Stromal cell of bone marrow (primary cell): ENCODE measurements at regions not wholly inside any gene's neighbourhood (a gene's known extent, or its start where the extent isn't known, plus 50 kb on each side); places are given as distances from the start of the nearest gene placed in this dataset.

Source experiments
- DNase-seq: peaks from one replicate; pipeline ENCODE4 v3.0.0-alpha.2; 2012; ENCODE audit warnings: low read depth

DNA sequence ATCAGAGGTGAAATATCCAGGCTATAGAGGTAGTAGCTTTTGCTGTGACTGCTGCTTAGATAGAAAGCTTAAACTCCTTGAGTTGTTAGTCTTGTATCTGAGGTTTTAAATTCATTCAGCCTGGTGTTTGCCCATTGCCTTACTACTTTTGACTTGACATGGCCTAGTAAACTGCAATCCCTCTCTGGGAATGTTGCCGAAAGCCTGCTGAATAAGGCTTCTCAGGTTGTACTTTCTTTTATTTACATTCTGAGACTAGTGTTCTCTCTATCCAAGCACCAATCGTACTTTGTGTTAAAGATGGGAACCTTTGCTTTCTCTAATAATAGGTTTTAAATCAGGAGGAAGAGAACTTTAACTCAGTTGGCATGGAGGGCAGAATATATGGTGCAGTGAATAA lies 357.6 kb upstream of the CWC22 start:
- DNase-seq, result no peak

DNA sequence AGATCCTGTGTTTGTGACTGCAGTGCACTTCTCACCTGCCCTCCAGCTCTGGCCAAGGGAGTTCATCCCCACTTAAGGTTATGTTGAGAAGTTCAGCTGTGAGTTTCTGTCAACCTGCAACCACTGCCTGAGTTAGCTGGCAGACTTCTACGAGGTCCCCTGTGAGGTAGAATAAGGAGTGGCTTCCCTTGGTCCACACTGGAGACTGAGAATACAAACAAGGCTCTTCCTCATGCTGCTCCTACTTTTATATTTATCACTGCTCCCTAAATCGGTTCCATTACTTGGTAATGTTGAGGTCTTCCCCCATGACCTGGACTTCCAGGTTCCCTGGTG lies 353.2 kb upstream of the CWC22 start:
- no peak for DNase-seq

DNA sequence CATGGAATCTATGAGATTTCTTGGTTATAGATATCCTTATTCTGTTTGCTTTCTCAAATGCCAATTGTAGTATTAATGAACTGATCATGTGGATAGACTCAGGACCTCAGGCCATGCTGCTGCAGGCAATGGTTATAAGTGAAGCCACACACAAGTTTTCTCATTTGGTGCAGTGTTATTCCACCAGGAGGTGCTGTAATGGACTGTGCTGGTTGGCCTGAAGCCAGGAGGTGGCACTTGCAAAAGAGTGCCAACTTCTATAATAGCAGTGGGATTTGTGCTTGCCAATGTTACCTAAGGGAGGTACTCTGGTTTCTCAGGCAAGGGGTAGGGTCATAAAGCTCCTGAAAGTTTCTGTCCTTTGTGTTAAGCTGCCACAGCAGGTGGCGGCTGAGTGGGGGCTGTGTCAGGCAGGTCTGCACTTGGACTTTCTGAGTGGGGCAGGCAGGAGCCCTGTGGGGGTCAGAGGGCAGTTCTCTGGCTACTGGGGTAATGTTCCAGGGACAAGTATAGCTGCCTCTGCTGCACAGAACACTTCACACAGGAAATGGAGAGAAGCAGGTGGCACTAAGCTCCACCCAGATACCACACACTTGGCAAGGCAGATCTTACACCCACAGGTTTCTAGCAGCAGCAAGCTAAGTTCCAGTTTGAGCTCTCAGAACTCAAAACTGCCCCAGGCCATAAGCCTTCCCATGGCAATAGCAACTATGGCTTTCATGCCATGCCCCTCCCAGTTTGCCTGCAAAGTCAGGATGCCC lies 352.6 kb upstream of the CWC22 start:
- no peak for DNase-seq

DNA sequence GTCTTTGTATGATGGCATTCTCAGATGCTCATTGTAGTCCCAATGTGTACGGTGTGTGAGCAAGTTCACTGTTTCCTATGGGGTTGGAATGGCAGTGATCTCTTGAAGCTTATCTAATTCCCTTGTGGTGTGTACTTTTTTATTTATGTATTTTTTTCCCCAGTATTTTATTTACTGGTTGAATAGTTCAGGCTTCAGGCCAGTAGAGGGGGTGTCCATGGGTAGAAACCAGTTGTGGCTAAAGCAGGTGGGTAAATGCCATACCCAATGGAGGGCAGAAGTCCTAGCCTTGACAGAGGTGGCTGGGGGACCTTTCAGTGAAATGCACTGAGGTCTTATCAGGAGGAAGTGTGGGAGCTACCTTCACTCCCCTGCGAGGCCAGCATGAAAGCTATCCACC lies 351.4 kb upstream of the CWC22 start:
- DNase-seq, result no peak

DNA sequence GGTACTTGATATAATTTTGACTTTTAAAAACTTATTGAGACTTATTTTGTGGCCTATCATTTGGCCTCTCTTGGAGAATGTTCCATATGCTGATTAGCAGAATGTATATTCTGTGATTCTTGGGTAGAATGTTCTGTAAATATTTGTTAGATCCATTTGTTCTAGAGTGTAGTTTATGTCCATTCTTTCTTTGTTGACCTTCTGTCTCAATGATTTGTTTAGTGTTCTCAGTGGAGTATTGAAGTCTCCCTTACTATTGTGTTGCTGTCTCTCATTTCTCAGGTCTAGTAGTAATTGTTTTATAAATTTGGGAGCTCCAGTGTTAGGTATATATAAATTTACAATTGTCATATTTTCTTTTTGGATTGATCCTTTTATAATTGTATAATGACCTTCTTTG lies 349.6 kb upstream of the CWC22 start:
- no peak for DNase-seq

DNA sequence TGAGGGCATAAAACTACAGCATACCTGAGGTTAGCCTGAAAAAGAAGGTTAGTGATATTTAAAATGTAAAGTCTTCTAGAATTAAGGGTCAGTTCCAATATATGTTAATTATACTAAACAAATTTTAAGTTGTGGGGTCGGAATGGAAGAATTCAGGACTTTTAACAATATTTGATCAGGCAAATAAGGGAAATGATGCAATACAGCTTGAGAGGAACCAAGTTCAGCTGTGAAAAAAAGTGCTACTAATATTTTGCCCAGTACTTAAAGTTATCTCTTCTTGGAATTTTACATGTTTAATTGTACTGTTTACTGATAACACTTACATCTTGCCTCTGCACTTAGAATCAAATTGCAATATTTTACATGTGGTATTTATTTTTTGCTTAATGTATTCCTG lies 345.5 kb upstream of the CWC22 start:
- DNase-seq, result no peak

DNA sequence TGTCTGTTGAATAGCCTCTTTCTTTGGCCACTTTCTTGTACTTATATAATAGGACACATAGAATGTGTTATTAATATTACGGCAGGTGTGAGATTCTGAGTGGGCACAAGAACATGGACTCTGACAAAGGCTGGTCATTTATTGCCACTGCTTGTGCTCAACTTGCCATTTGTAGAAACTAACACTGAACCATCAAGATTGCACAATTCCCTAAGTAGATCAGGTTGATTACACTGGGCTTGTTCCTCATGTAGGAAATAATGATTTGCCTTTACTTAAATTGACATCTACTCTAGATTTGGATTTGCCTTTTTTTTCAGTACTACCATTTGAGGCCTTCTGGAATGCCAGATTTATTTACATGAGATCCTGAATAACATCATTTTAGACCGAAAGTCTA lies 342.7 kb upstream of the CWC22 start:
- no peak for DNase-seq

DNA sequence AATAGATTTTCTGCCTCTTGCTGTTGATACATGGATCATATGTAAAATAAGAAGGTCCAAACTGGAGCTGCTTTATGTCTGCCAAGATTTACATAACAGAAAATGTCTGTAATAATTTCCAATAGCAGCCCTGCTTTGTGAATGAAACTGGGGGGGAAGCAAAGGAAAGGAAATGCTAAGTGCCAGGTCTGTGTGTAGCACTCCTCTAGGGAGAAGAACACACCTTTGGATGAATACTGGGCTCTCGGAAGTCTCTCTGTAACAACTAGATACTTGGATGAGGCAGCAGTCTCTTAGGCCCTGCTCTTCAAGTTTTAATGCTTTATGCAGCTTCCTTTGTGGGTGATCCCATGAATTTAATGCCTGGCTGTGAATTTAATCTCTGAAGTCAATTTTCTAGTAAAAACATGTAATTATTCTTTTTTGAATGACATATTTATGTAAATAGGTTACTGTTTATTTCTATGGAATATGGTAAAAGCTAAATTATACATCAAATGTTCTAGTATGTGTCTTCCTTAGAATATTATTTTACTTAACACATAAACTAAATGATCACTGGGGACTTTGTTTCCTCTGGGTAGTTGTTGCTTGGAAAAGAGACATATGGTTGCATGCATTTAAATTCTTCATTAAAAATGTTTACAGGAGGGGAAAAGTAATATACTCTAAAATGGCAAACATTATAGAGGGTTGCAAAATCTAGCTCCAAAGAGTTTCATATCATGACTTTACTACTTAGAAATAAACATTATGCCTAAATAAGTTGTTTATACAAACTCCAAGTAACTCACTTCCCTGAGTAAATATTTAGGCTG lies 336.6 kb upstream of the CWC22 start:
- DNase-seq, result no peak

DNA sequence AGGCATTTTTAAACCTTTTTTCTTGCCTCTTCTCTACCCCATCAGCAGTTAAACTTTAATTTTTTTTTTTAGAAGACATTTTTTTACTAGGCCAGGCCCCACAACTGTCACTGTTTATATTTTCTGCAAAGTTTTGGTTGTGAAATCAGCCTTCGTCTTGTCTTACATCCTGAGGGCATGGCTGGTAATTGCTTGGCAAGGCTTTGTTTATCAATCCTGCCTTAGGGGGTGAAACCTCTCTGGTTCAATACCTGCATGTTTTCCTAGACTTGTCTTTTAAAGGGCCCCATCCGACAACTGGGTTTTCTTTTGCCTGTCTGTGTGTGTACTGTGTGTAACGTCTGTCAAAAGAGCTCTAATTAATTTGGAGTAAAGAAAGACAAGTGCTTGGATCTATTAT lies 330.0 kb upstream of the CWC22 start:
- no peak for DNase-seq

DNA sequence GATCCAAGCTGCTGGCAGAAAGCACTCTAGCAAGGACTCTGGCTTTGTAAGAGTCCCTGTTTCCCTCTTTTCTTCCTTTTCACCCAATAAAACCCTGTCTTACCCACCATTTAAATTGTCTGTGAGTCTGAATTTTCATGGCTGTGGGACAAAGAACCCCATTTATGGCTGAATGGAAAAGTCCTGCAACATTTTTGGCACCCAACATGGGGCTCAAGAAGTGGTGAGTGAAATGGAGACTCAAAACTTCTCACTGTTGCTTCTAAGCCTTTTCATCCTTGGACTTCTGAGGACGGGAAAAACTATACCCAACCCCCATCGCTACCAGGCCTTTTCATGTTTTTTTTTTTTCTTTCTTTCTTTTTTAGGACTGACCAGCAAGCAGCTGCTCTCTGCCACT lies 329.5 kb upstream of the CWC22 start:
- DNase-seq, result no peak

DNA sequence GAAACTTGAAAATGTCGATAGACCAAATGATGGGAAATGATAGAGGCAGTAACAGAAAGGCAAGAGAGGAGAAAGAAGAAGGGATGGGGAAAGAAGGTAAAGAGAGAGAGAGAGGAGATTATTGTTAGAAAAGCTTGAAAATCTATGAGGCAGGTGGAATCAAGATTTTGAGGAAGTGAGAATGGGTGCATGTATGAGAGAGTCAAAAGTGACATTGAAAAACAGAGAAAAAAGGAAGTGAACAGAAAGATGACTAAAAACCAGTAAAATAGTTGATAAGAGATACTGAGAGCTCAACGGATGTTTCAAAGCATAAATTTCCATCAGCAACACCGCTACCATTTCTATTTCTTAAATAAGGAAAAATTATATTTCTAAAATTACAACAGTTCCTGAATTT lies 327.4 kb upstream of the CWC22 start:
- DNase-seq, result no peak

DNA sequence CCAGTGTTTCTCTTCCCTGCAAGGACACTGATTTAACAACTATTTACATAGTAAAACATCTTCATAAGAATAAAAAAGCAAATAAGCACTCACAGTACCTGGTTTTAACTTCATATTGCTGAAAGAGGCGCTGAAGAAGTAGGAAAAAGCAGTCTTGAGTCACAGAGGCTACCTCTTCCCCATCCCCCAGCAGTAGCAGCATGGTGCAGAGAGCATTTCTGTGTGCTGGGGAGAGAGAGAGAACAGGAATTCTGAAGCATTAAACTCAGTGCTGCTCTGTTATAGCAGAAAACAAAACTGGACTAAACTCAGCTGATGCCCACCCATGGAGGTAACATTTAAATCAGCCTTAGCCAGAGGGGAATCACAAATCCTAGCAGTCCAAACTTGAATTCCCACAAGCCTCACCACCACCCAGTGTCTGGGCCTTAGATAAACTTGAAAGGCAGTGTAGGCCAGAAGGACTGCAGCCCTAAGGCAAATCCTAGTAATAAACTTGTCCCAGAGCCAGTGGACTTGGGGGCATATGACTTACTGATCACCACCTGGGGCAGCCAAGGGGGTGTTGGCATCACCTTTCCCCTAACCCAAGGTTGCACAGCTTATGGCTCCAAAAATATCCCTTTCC lies 321.8 kb upstream of the CWC22 start:
- DNase-seq, result no peak

DNA sequence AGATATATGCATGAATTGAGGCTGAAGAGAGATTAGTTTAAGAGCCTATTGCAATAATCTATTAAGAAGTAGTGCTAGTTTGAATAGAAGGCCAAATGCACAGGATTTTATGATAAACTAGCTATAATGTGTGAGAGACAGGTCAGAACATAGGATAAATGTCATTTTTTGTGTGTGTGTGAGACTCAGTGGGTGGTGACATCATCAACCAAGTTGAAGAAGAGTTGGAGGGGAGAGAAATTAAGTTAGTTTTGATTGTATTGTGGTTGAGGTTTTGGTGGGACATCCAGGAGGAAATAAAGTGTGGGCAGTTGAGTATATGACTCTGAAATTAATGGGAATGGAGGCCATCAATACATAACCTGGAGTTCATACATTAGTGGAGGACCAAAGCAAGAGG lies 320.1 kb upstream of the CWC22 start:
- no peak for DNase-seq

DNA sequence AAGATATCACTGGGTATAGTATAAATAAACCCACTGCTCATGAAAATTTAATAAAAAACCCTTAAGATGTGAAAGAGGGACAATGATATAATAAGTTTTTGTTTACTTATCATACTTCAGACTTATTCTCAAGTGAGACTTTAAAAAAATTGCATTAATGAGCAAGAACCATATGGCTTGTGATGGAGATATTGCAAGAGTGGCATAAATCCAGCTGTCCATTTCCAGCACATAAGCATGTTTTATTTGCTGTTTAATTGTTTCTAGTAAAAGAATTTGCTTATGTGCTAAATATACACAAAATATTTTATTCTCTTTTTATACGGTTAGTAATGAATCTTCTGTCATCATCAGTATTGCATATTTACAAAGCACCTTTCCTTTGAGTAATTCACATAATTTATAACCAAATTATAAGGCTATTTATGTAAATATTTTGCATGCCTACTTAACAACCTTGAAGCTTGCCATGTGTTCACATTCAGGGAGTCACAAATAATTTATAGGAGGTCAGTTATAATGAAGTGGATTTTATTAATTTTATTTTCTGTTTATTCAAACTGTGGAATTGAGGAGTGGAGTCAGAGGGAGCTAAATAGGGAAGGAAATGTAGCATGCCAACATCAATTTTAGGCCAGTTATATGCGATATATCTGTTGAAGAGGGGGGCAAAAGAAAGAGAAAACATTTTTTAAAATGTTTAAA lies 318.5 kb upstream of the CWC22 start:
- DNase-seq, result no peak

DNA sequence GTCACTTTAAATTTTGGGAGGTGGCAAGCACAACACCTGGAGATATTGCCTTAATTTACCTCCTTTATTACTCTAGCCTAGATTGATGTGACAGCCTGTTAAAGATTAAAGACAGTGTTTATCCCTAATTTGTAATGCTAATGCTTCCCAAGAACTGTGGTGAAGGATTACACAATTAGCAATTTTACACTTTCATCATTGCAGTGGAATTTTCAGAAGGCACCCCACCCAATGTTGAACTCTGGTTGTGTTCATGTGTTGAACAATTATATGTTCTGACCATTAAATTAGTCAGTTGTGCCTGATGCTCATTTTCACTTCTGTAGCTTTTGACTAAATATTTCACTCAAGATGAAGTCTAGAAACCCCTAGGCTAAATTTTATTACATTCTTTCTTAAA lies 317.1 kb upstream of the CWC22 start:
- DNase-seq, result no peak

DNA sequence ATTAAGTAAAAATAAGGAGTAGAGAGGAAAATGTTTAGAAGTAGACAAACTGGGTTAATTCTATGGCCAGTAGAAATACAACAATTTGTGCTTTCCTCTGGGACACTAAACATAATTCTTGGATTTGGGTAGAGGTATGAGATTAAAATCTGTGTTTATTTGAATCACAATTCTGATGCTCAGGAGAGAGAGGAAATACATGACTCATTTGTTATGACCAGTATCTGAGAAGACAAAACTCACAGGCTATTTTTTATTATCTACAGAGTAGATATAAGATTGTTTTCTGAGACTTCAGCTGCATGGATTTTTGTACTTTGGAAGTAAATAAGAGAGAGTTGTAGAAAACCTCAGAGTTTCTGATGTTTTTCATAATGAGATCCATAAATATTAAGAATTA lies 315.7 kb upstream of the CWC22 start:
- DNase-seq, result peak; percentile 10

DNA sequence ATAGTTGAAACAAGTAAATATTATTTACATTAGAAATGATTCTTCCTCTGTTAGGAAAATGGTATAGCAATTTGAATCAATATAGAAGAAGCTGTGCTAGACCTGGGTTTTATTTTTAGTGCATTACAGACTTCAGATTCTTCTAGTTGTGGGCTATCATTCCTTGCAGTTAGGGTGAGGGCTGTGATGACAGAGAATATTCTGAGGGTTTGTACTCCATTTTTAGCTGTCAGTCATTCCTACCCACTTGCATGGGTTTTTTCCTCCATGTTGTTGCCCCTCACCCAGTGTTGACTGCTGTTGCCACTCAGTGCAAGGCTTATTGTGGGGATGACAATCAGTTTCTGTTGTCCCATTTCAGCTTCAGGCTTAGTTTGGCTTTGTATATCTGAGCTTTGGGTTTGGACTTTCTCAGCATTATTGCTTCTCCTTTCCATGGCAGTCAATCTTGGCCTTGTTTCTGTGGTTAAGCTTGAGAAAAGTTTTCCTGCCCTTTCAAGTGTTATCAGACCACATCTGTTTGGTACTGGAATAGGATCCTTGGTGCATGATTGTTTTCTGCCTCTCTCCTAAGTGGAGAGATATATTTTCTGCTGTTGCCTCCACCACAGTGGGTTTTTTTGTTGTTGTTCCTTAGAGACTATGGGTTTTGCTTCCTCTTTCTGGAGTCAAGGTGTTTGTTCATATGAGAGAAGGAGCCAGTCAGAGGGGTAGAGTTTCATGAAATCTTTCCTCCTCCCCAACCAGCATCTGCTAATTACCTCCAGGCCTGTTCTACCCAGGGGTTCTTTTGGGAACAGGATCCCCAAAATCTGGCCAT lies 312.7 kb upstream of the CWC22 start:
- DNase-seq, result no peak

DNA sequence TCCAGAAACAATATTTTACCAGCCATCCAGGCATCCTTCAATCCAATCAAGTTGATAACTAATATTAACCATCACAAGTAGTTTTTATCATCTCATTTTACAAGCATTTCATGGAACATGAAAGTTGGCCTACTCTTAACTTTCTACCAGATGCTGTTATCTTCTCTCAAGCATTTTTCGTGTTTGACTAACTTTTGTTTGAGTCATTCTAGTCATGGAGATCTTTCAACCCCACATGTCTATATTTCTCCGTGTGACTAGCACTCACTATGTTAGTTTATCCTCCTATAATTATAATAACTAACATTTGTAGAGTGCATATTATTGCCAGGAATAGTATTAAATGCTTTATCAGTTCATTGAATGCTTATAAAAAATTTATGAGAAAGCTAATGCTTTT lies 307.0 kb upstream of the CWC22 start:
- peak; percentile 16 for DNase-seq

DNA sequence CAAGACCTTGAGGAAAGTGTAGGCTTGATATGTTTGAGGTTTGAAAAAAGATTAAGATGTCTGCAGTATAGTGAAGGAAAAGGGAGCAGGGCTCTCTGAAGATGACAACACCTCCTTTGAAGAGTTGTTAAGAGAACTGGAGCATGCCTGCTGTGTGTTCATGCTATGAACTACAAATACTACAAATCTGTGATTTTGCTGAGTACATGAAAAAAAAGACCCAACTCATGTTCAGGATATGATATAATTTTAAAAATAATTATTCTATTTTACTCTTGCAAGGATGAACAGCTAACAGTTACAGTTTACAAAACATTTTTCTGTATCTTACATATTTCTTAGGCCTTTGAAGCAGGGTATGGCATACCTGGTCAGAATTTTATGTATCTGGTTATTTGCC lies 305.4 kb upstream of the CWC22 start:
- DNase-seq, result no peak

DNA sequence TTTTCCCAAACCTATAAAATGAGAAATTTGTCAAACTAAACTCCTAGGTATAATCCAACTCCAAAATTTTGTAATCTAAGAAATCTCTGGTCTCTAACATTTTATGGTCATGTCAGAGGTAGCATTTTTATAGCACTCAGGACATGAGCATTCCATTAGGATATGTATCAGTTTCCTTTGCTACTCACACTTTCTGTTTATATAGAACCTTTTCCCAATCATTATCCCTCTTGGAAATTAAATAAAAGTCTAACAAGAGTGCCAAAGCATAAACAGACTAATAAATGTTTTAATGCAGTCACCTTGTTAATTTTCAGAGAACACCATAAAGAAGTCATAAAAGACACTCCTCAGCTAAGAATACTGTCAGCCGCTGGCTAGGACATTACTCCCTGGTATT lies 300.0 kb upstream of the CWC22 start:
- no peak for DNase-seq

DNA sequence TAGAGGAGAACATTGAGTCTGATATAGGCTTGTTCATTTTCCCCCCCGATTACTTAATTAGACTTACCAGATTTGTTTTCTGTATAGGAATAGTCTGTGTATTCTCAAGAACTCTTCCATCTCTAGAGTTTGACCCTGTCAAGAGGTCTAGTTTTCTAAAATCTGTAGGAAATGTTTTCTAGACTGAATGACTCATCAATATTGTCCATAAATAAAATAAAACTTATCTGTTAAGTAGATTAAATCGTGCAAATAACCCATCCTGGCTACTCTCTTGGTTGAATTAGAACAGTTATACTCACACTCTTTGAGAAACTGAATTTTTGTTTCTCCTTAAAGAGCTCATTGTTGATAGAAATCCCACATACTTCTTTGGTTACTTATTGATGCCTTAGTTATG lies 299.2 kb upstream of the CWC22 start:
- DNase-seq, result no peak
